Calu3 (cell line): ENCODE measurements at regions not wholly inside any gene's neighbourhood (a gene's known extent, or its start where the extent isn't known, plus 50 kb on each side); places are given as distances from the start of the nearest gene placed in this dataset.

Experiments used
- BruUV-seq: library from RNA; stranded (reverse); fragments of 400-500 nt; replicated peaks from 2 replicates; lab custom pipeline; 2021; lab: Mats Ljungman, UMichigan
- CTCF ChIA-PET: fragments of 300-600 bp; sonication (Branson Sonifier 250); formaldehyde crosslinking; loops from one replicate; lab custom pipeline; 2022; ENCODE audit warnings: antibody characterized with exemption; lab: Charles Lee
- DNase-seq: peaks from one replicate; pipeline ENCODE4 v3.0.0; 2022
- H3K27ac Mint-ChIP-seq: one replicate; pipeline ENCODE4 v1.8.0; 2022; ENCODE audit warnings: mixed read lengths; ENCODE audit not compliant: unreplicated experiment
- H3K27me3 Mint-ChIP-seq: one replicate; pipeline ENCODE4 v1.8.0; 2022; ENCODE audit warnings: mixed read lengths; ENCODE audit not compliant: unreplicated experiment
- H3K36me3 Mint-ChIP-seq: one replicate; pipeline ENCODE4 v1.8.0; 2022; ENCODE audit warnings: mild to moderate bottlenecking, moderate library complexity, mixed read lengths; ENCODE audit not compliant: insufficient read depth, unreplicated experiment
- H3K4me1 Mint-ChIP-seq: one replicate; pipeline ENCODE4 v1.8.0; 2022; ENCODE audit warnings: mild to moderate bottlenecking, low read depth, mixed read lengths; ENCODE audit not compliant: unreplicated experiment
- H3K4me3 Mint-ChIP-seq: one replicate; pipeline ENCODE4 v1.8.0; 2022; ENCODE audit warnings: mild to moderate bottlenecking, low read depth, moderate library complexity, mixed read lengths; ENCODE audit not compliant: unreplicated experiment
- H3K9me3 Mint-ChIP-seq: one replicate; pipeline ENCODE4 v1.8.0; 2022; ENCODE audit warnings: low read depth, mixed read lengths; ENCODE audit not compliant: unreplicated experiment
- CTCF ChIP-seq: fragments of 200-600 bp; IDR thresholded peaks from one replicate; pipeline ENCODE4 v1.8.0; 2022; ENCODE audit warnings: antibody characterized with exemption; ENCODE audit not compliant: unreplicated experiment
- intact Hi-C: fragments of 100-400 bp; cut with micrococcal nuclease; formaldehyde crosslinking; loops from one replicate; pipeline ENCODE4 v1.10.0; 2022; ENCODE audit not compliant: unreplicated experiment

- BruUV-seq = no TSS peak
- H3K4me3 Mint-ChIP-seq = no peak overlapping the region
- DNase-seq = no peak
- no peaks in the 10 kb centered on the region for H3K36me3 Mint-ChIP-seq
- H3K4me1 Mint-ChIP-seq = no peaks in the 10 kb centered on the region
- H3K9me3 Mint-ChIP-seq = no peaks in the 10 kb centered on the region
- H3K27ac Mint-ChIP-seq = no peak overlapping the region
- no peak for TF ChIP-seq CTCF
- intact Hi-C loops = no loop called here
- H3K27me3 Mint-ChIP-seq = no peaks in the 10 kb centered on the region
- CTCF ChIA-PET = no interaction called here
These were observed 112.9 kb upstream of the FER start for GRCh38 chr5:108634617-108635288.

- BruUV-seq = no TSS peak
- no peak for DNase-seq
- intact Hi-C loops = no loop called here
- H3K9me3 Mint-ChIP-seq = no peaks in the 10 kb centered on the region
- no peaks in the 10 kb centered on the region for H3K4me1 Mint-ChIP-seq
- no peaks in the 10 kb centered on the region for H3K27me3 Mint-ChIP-seq
- H3K27ac Mint-ChIP-seq = no peak overlapping the region
- TF ChIP-seq CTCF = no peak
- CTCF ChIA-PET = interaction anchor here (0.6 kb wide), 1 partner anchor 572 kb away, joined by 4 read pairs; no protein-coding TSS in a partner anchor
- H3K4me3 Mint-ChIP-seq = no peak overlapping the region
- no peaks in the 10 kb centered on the region for H3K36me3 Mint-ChIP-seq
These were observed 113.6 kb upstream of the FER start for GRCh38 chr5:108634010-108634616.

- TF ChIP-seq CTCF = no peak
- Mint-ChIP-seq H3K4me1 (no peaks in the 10 kb centered on the region), H3K27me3 (no peaks in the 10 kb centered on the region), H3K27ac (no peak overlapping the region), H3K36me3 (no peaks in the 10 kb centered on the region), H3K9me3 (no peaks in the 10 kb centered on the region), H3K4me3 (no peak overlapping the region)
- no peak for DNase-seq
- CTCF ChIA-PET = interaction anchor here (0.6 kb wide), 1 partner anchor 751 kb away, joined by 6 read pairs; no protein-coding TSS in a partner anchor
- no TSS peak for BruUV-seq
- intact Hi-C loops = no loop called here
These were observed 117.7 kb upstream of the FER start for GRCh38 chr5:108629779-108630528.

- H3K36me3 Mint-ChIP-seq = no peaks in the 10 kb centered on the region
- BruUV-seq = no TSS peak
- H3K4me1 Mint-ChIP-seq = peaks cover 6% of the 10 kb centered on the region
- intact Hi-C loops = loop anchor here (2.0 kb wide), 1 partner anchor 101 kb away; no protein-coding TSS in a partner anchor
- CTCF ChIA-PET = no interaction called here
- no peaks in the 10 kb centered on the region for H3K27me3 Mint-ChIP-seq
- TF ChIP-seq CTCF = no peak
- H3K4me3 Mint-ChIP-seq = no peak overlapping the region
- no peak overlapping the region for H3K27ac Mint-ChIP-seq
- no peaks in the 10 kb centered on the region for H3K9me3 Mint-ChIP-seq
- no peak for DNase-seq
These were observed 122.0 kb upstream of the FER start for GRCh38 chr5:108625654-108626053.
